Mammary epithelial cell (primary cell): ENCODE measurements at regions not wholly inside any gene's neighbourhood (a gene's known extent, or its start where the extent isn't known, plus 50 kb on each side); places are given as distances from the start of the nearest gene placed in this dataset.

Experiments
- CTCF ChIP-seq, 2 donors: IDR thresholded peaks in 1 of 2; conservative IDR thresholded peaks in 1 of 2; 2 replicates each; pipeline ENCODE4 v1.5.1; 2011 to 2012; ENCODE audit warnings: inconsistent platforms in 2 of 2, low read length in 2 of 2, mild to moderate bottlenecking in 2 of 2, control low read depth in 1 of 2, low read depth in 1 of 2; ENCODE audit not compliant: insufficient read depth in 1 of 2; ENCODE audit errors: extremely low read depth in 1 of 2
- EZH2 ChIP-seq: IDR thresholded peaks from 2 replicates; pipeline ENCODE4 v1.6.1; 2012; ENCODE audit warnings: low read length, inconsistent platforms, borderline replicate concordance

DNA sequence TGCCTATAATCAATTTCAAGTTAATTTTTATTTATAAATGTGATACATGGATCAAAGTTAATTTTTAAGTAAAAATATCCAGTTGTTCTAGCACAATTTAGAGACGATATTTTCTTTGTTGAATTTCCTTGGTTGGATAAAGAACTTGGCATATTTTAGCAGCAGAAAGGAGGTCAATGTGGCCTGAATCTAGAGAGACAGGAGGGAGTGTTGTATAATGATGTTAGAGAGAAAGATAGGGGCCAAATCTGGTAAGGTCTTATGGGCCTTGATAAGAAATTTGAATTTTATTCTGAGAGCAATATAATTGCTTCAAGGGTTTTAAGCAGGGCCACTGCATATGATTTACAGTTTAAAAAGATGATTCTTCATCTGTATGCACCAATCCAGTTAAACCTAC lies 79.4 kb upstream of the OGFRL1 start:
- TF ChIP-seq CTCF (conservative IDR thresholded peaks at IDR 0.05 in 1 of 2, IDR thresholded peaks at IDR 0.05 in 1 of 2; ENCODE audit: extremely low read depth in 1 of 2, insufficient read depth in 1 of 2, low read depth in 1 of 2, low read length in 2 of 2), result no peak
- no peak for TF ChIP-seq EZH2
